Activated T-helper 1 cell treated with anti-CD3 and anti-CD28 coated beads, Interleukin-12 subunit alpha, Interleukin-12 subunit beta, Interleukin-2, Interleukin-4 antibody, amounts not matched to agents 30 ng/mL and 10 ng/mL and 1 ng/mL, durations not matched to agents 14 hours and 24 hours and 36 hours (primary cell): ENCODE measurements at regions not wholly inside any gene's neighbourhood (a gene's known extent, or its start where the extent isn't known, plus 50 kb on each side); places are given as distances from the start of the nearest gene placed in this dataset.

Source experiments
- DNase-seq: peaks from one replicate; pipeline ENCODE4 v3.0.0; 2021; ENCODE audit warnings: low spot score
- H3K27ac Mint-ChIP-seq: one replicate; pipeline ENCODE4 v1.8.0; 2021; ENCODE audit warnings: mild to moderate bottlenecking, mixed read lengths
- H3K27me3 Mint-ChIP-seq: one replicate; pipeline ENCODE4 v1.8.0; 2022; ENCODE audit warnings: mild to moderate bottlenecking, moderate library complexity, mixed read lengths; ENCODE audit not compliant: insufficient read depth
- H3K36me3 Mint-ChIP-seq: one replicate; pipeline ENCODE4 v1.8.0; 2021; ENCODE audit warnings: low read depth, mixed read lengths
- H3K4me1 Mint-ChIP-seq: one replicate; pipeline ENCODE4 v1.8.0; 2021; ENCODE audit warnings: low read depth, mixed read lengths
- H3K4me3 Mint-ChIP-seq: one replicate; pipeline ENCODE4 v1.8.0; 2021; ENCODE audit warnings: mild to moderate bottlenecking, moderate library complexity, mixed read lengths
- H3K9me3 Mint-ChIP-seq: one replicate; pipeline ENCODE4 v1.8.0; 2021; ENCODE audit warnings: mixed read lengths
- intact Hi-C: fragments of 100-400 bp; cut with micrococcal nuclease; formaldehyde crosslinking; loops from one replicate; pipeline ENCODE4 v1.15.1; 2024

GRCh38 chr7:50952120-50952519, 169.4 kb upstream of the GRB10 start:
- no peak overlapping the region for H3K4me3 Mint-ChIP-seq
- no peak for DNase-seq
- no peaks in the 10 kb centered on the region for H3K36me3 Mint-ChIP-seq
- intact Hi-C loops, result no loop called here
- H3K27me3 Mint-ChIP-seq, result peaks cover 10% of the 10 kb centered on the region
- no peak overlapping the region for H3K27ac Mint-ChIP-seq
- H3K4me1 Mint-ChIP-seq, result no peaks in the 10 kb centered on the region
- H3K9me3 Mint-ChIP-seq, result peaks cover 3% of the 10 kb centered on the region

GRCh38 chr7:50943482-50943881, 160.8 kb upstream of the GRB10 start:
- DNase-seq, result no peak
- Mint-ChIP-seq H3K27ac (no peak overlapping the region), H3K27me3 (peaks cover under 1% of the 10 kb centered on the region), H3K4me1 (no peaks in the 10 kb centered on the region), H3K36me3 (no peaks in the 10 kb centered on the region), H3K4me3 (no peak overlapping the region), H3K9me3 (peaks cover 5% of the 10 kb centered on the region)
- intact Hi-C loops, result no loop called here

- no peak overlapping the region for H3K4me3 Mint-ChIP-seq
- no peak for DNase-seq
- no peak overlapping the region for H3K27ac Mint-ChIP-seq
- intact Hi-C loops, result no loop called here
- no peaks in the 10 kb centered on the region for H3K27me3 Mint-ChIP-seq
- H3K4me1 Mint-ChIP-seq, result no peaks in the 10 kb centered on the region
- H3K36me3 Mint-ChIP-seq, result no peaks in the 10 kb centered on the region
- H3K9me3 Mint-ChIP-seq, result peaks cover 2% of the 10 kb centered on the region
Measured at GRCh38 chr7:50941525-50941924, 158.8 kb upstream of the GRB10 start.

GRCh38 chr7:50940621-50941020, 157.9 kb upstream of the GRB10 start:
- Mint-ChIP-seq H3K36me3 (no peaks in the 10 kb centered on the region), H3K27ac (no peak overlapping the region), H3K4me3 (no peak overlapping the region), H3K4me1 (no peaks in the 10 kb centered on the region), H3K27me3 (peaks cover 2% of the 10 kb centered on the region), H3K9me3 (peaks cover 2% of the 10 kb centered on the region)
- intact Hi-C loops, result no loop called here
- no peak for DNase-seq

- Mint-ChIP-seq H3K36me3 (no peaks in the 10 kb centered on the region), H3K27ac (no peak overlapping the region), H3K27me3 (peaks cover 10% of the 10 kb centered on the region), H3K9me3 (no peaks in the 10 kb centered on the region), H3K4me3 (no peak overlapping the region), H3K4me1 (no peaks in the 10 kb centered on the region)
- no peak for DNase-seq
- intact Hi-C loops, result no loop called here
Measured at GRCh38 chr7:50939021-50939420, 156.3 kb upstream of the GRB10 start.

- intact Hi-C loops, result no loop called here
- no peaks in the 10 kb centered on the region for H3K36me3 Mint-ChIP-seq
- H3K9me3 Mint-ChIP-seq, result no peaks in the 10 kb centered on the region
- H3K27ac Mint-ChIP-seq, result no peak overlapping the region
- H3K27me3 Mint-ChIP-seq, result peaks cover 12% of the 10 kb centered on the region
- no peaks in the 10 kb centered on the region for H3K4me1 Mint-ChIP-seq
- no peak for DNase-seq
- H3K4me3 Mint-ChIP-seq, result no peak overlapping the region
Measured at GRCh38 chr7:50937727-50938126, 155.0 kb upstream of the GRB10 start.

GRCh38 chr7:50926049-50926448, 143.4 kb upstream of the GRB10 start:
- peaks cover 5% of the 10 kb centered on the region for H3K27me3 Mint-ChIP-seq
- no peak overlapping the region for H3K4me3 Mint-ChIP-seq
- H3K36me3 Mint-ChIP-seq, result no peaks in the 10 kb centered on the region
- H3K9me3 Mint-ChIP-seq, result no peaks in the 10 kb centered on the region
- H3K27ac Mint-ChIP-seq, result no peak overlapping the region
- DNase-seq, result no peak
- intact Hi-C loops, result no loop called here
- no peaks in the 10 kb centered on the region for H3K4me1 Mint-ChIP-seq

- intact Hi-C loops, result no loop called here
- no peaks in the 10 kb centered on the region for H3K4me1 Mint-ChIP-seq
- no peak overlapping the region for H3K4me3 Mint-ChIP-seq
- no peaks in the 10 kb centered on the region for H3K9me3 Mint-ChIP-seq
- H3K27me3 Mint-ChIP-seq, result peaks cover 5% of the 10 kb centered on the region
- no peak overlapping the region for H3K27ac Mint-ChIP-seq
- no peak for DNase-seq
- no peaks in the 10 kb centered on the region for H3K36me3 Mint-ChIP-seq
Measured at GRCh38 chr7:50923476-50923875, 140.8 kb upstream of the GRB10 start.

- no peaks in the 10 kb centered on the region for H3K9me3 Mint-ChIP-seq
- H3K4me3 Mint-ChIP-seq, result no peak overlapping the region
- H3K27ac Mint-ChIP-seq, result no peak overlapping the region
- DNase-seq, result no peak
- H3K4me1 Mint-ChIP-seq, result no peaks in the 10 kb centered on the region
- intact Hi-C loops, result no loop called here
- H3K27me3 Mint-ChIP-seq, result peaks cover 2% of the 10 kb centered on the region
- H3K36me3 Mint-ChIP-seq, result no peaks in the 10 kb centered on the region
Measured at GRCh38 chr7:50921114-50921813, 138.6 kb upstream of the GRB10 start.

GRCh38 chr7:50920031-50920635, 137.4 kb upstream of the GRB10 start:
- no peak for DNase-seq
- intact Hi-C loops, result no loop called here
- no peaks in the 10 kb centered on the region for H3K4me1 Mint-ChIP-seq
- no peak overlapping the region for H3K4me3 Mint-ChIP-seq
- peaks cover 2% of the 10 kb centered on the region for H3K27me3 Mint-ChIP-seq
- no peak overlapping the region for H3K27ac Mint-ChIP-seq
- no peaks in the 10 kb centered on the region for H3K36me3 Mint-ChIP-seq
- no peaks in the 10 kb centered on the region for H3K9me3 Mint-ChIP-seq

GRCh38 chr7:50915621-50916020, 132.9 kb upstream of the GRB10 start:
- H3K9me3 Mint-ChIP-seq, result no peaks in the 10 kb centered on the region
- no peaks in the 10 kb centered on the region for H3K4me1 Mint-ChIP-seq
- intact Hi-C loops, result no loop called here
- no peak overlapping the region for H3K4me3 Mint-ChIP-seq
- no peak for DNase-seq
- H3K27me3 Mint-ChIP-seq, result peaks cover 2% of the 10 kb centered on the region
- H3K27ac Mint-ChIP-seq, result no peak overlapping the region
- H3K36me3 Mint-ChIP-seq, result no peaks in the 10 kb centered on the region

GRCh38 chr7:50914460-50914859, 131.8 kb upstream of the GRB10 start:
- no peak for DNase-seq
- H3K27ac Mint-ChIP-seq, result no peak overlapping the region
- H3K9me3 Mint-ChIP-seq, result no peaks in the 10 kb centered on the region
- intact Hi-C loops, result no loop called here
- H3K36me3 Mint-ChIP-seq, result no peaks in the 10 kb centered on the region
- peaks cover 2% of the 10 kb centered on the region for H3K27me3 Mint-ChIP-seq
- H3K4me3 Mint-ChIP-seq, result no peak overlapping the region
- no peaks in the 10 kb centered on the region for H3K4me1 Mint-ChIP-seq

- Mint-ChIP-seq H3K9me3 (no peaks in the 10 kb centered on the region), H3K27ac (no peak overlapping the region), H3K27me3 (no peaks in the 10 kb centered on the region), H3K4me1 (no peaks in the 10 kb centered on the region), H3K36me3 (no peaks in the 10 kb centered on the region), H3K4me3 (no peak overlapping the region)
- intact Hi-C loops, result no loop called here
- DNase-seq, result no peak
Measured at GRCh38 chr7:50908628-50909290, 126.1 kb upstream of the GRB10 start.
